ENCODE measurements at regions not wholly inside any gene's neighbourhood (a gene's known extent, or its start where the extent isn't known, plus 50 kb on each side); places are given as distances from the start of the nearest gene placed in this dataset.

DNA sequence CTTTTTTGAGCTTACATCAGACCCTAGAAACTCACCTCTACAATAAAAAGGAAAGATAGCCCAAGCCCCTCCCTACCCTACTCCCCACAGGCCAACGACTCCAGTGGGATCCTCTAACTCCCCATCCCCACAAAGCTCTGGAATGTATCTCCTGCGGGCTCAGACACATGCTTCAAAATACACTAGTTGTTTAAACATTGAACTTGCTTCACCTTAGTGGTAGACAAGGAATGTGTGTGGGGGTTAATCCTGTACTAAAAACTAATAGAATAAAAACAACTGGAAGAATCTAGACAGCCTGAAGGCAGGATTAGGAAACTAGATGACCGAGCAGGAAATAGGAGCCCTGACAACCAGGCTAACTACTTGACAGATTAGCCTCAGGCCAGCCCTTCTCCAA, 211.5 kb downstream of the SUCLG1 start:
- TF ChIP-seq, protein P1, sequence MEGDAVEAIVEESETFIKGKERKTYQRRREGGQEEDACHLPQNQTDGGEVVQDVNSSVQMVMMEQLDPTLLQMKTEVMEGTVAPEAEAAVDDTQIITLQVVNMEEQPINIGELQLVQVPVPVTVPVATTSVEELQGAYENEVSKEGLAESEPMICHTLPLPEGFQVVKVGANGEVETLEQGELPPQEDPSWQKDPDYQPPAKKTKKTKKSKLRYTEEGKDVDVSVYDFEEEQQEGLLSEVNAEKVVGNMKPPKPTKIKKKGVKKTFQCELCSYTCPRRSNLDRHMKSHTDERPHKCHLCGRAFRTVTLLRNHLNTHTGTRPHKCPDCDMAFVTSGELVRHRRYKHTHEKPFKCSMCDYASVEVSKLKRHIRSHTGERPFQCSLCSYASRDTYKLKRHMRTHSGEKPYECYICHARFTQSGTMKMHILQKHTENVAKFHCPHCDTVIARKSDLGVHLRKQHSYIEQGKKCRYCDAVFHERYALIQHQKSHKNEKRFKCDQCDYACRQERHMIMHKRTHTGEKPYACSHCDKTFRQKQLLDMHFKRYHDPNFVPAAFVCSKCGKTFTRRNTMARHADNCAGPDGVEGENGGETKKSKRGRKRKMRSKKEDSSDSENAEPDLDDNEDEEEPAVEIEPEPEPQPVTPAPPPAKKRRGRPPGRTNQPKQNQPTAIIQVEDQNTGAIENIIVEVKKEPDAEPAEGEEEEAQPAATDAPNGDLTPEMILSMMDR (IDR thresholded peaks at IDR 0.05; ENCODE audit: poor library complexity, severe bottlenecking): no peak
- DNase-seq (ENCODE audit: low spot score): no peak

DNA sequence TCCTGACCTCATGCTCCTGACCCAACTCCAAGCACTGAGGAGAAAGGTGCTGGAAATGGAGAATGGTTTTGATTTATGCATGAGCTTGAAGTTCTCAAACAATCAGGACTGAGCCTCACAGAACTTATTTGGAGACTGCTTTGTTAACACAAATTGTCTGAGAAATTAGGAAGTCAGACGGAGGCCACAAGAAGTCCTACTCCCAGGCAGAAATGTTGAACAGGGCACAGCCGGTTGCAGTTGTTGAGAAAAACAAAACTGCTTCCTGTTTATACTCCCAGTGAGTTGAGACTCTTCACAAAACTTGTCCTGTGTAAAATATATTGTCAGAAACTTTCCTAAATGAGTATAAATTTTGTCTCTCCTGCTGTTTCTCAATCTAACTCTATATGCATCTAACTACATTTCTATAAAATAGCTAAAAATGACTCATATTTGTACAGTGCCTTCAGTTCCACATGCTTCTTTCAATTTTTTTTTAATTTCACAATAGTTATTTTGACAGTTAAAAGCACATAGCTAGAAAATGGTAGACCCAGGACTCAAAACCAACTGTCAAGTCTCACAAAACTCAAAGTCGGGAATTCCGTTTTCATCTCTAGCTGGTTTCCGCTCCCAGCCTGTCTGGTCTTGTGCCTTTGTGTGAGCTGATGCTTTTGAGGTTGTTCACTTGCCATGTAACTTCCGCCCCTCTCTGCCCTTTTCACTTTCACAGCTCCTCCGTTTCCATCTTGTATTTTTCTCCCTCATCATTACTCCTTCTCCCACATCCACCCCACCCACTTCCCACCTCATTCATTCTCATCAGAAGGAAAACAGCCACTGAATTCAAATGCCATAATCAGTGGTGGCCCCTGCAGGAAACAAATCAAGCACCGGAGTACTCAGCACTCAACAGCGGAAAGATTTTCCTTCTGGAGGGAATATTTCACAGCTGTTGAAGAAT, 215.0 kb downstream of the SUCLG1 start:
- Histone ChIP-seq H3K9me3 (ENCODE audit: severe bottlenecking) (no peaks in the 10 kb centered on the region), H3K36me3 (ENCODE audit: low read depth) (no peaks in the 10 kb centered on the region), H3K4me1 (ENCODE audit: insufficient read depth, poor library complexity, severe bottlenecking) (peaks cover 7% of the 10 kb centered on the region), H3K4me3 (ENCODE audit: severe bottlenecking) (no peak overlapping the region), H3K27ac (ENCODE audit: poor library complexity, severe bottlenecking) (no peak overlapping the region), H3K27me3 (ENCODE audit: insufficient read depth, poor library complexity, severe bottlenecking) (no peaks in the 10 kb centered on the region)
- TF ChIP-seq, protein P1 (IDR thresholded peaks at IDR 0.05; ENCODE audit: poor library complexity, severe bottlenecking): no peak
- DNase-seq (ENCODE audit: low spot score): no peak
- peak; percentile 41; the same call in 2 of the 3 replicates for ATAC-seq (ENCODE audit: low read depth)

More for the DNA sequence above, 211.5 kb downstream of the SUCLG1 start:
- no peak overlapping the region for H3K4me3 ChIP-seq (ENCODE audit: severe bottlenecking)
- no peaks in the 10 kb centered on the region for H3K27me3 ChIP-seq (ENCODE audit: insufficient read depth, poor library complexity, severe bottlenecking)
- peaks cover 7% of the 10 kb centered on the region for H3K4me1 ChIP-seq (ENCODE audit: insufficient read depth, poor library complexity, severe bottlenecking)
- no peaks in the 10 kb centered on the region for H3K9me3 ChIP-seq (ENCODE audit: severe bottlenecking)
- peak; percentile 89 for ATAC-seq (ENCODE audit: low read depth)
- no peaks in the 10 kb centered on the region for H3K36me3 ChIP-seq (ENCODE audit: low read depth)
- H3K27ac ChIP-seq (ENCODE audit: poor library complexity, severe bottlenecking): peak overlapping the region; percentile 32

DNA sequence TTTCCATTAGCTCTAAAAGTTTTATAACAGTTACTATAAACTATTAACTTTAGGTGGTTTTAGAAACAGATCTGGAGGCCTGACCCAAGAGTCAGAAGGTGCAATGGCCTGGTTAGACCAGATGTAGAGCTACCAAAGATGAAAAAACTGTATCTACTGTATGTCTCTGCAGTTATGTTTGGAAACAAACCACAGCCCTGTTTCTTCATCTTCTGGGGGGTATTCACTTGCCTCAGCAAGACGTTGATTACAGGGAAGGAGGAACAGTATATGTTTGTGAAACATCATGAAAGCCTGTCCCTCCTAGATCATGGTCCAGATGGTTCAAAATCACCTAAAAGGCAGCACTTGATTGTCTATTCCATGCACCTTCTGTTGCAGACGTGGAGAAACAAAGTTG, 220.2 kb downstream of the SUCLG1 start:
- DNase-seq (ENCODE audit: low spot score): no peak
- H3K27ac ChIP-seq (ENCODE audit: poor library complexity, severe bottlenecking): no peak overlapping the region

DNA sequence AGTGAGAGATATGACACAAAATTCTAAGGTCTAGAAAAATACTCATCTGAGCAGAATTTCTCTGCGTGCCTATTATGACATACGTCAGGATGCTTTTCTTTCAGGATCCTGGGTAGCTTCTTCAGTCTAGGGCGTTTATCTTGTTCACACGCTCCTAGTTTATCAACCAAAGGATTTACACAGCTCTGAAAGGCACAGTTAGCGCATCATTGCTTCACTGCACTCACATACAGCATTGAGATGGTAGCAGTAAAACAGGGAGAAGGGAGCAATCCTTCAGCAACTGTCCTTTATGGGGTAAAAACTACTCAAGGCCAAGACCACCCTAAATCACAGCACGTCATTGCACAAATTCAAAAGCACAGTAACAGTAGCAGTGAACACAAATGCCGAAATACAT, 222.8 kb downstream of the SUCLG1 start:
- no peak overlapping the region for H3K27ac ChIP-seq (ENCODE audit: poor library complexity, severe bottlenecking)
- no peaks in the 10 kb centered on the region for H3K27me3 ChIP-seq (ENCODE audit: insufficient read depth, poor library complexity, severe bottlenecking)
- H3K4me1 ChIP-seq (ENCODE audit: insufficient read depth, poor library complexity, severe bottlenecking): no peaks in the 10 kb centered on the region
- no peak overlapping the region for H3K4me3 ChIP-seq (ENCODE audit: severe bottlenecking)
- ATAC-seq (ENCODE audit: low read depth): no peak
- no peaks in the 10 kb centered on the region for H3K9me3 ChIP-seq (ENCODE audit: severe bottlenecking)
- DNase-seq (ENCODE audit: low spot score): no peak
- H3K36me3 ChIP-seq (ENCODE audit: low read depth): no peaks in the 10 kb centered on the region
- TF ChIP-seq, protein P1 (IDR thresholded peaks at IDR 0.05; ENCODE audit: poor library complexity, severe bottlenecking): no peak

More for the DNA sequence above, 220.2 kb downstream of the SUCLG1 start:
- no peak for ATAC-seq (ENCODE audit: low read depth)
- Histone ChIP-seq H3K4me1 (ENCODE audit: insufficient read depth, poor library complexity, severe bottlenecking) (no peaks in the 10 kb centered on the region), H3K4me3 (ENCODE audit: severe bottlenecking) (no peak overlapping the region), H3K27me3 (ENCODE audit: insufficient read depth, poor library complexity, severe bottlenecking) (no peaks in the 10 kb centered on the region), H3K36me3 (ENCODE audit: low read depth) (no peaks in the 10 kb centered on the region), H3K9me3 (ENCODE audit: severe bottlenecking) (no peaks in the 10 kb centered on the region)
- TF ChIP-seq, protein P1 (IDR thresholded peaks at IDR 0.05; ENCODE audit: poor library complexity, severe bottlenecking): no peak

DNA sequence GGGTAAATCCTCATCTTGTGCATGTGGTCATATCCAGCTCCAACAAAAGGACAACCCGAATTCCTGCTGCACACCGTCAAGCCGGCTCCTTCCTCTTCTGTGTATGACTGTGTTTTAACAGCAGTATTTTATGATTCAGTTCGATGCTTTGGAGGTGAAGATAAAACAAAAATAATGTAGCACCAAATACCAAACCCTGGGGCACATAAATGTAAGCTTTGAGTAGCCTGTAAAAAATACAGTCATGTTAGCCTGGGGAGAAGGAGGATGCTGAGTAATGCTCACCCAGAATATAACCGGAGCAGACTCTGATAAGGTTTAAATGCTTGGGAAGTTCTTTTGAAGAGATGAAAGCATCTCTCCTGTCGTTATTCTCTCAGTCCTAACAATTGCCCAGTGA, 225.0 kb downstream of the SUCLG1 start:
- Histone ChIP-seq H3K4me3 (ENCODE audit: severe bottlenecking) (no peak overlapping the region), H3K9me3 (ENCODE audit: severe bottlenecking) (no peaks in the 10 kb centered on the region), H3K27ac (ENCODE audit: poor library complexity, severe bottlenecking) (no peak overlapping the region), H3K36me3 (ENCODE audit: low read depth) (no peaks in the 10 kb centered on the region), H3K27me3 (ENCODE audit: insufficient read depth, poor library complexity, severe bottlenecking) (no peaks in the 10 kb centered on the region), H3K4me1 (ENCODE audit: insufficient read depth, poor library complexity, severe bottlenecking) (no peaks in the 10 kb centered on the region)
- DNase-seq (ENCODE audit: low spot score): no peak
- TF ChIP-seq, protein P1 (IDR thresholded peaks at IDR 0.05; ENCODE audit: poor library complexity, severe bottlenecking): no peak
- peak; percentile 59; the same call in 2 of the 3 replicates for ATAC-seq (ENCODE audit: low read depth)

Measured in RWPE2 (cell line).